ENCODE measurements at regions not wholly inside any gene's neighbourhood (a gene's known extent, or its start where the extent isn't known, plus 50 kb on each side); places are given as distances from the start of the nearest gene placed in this dataset.

GRCh38 chr1:56148326-56149193 lies 430.8 kb downstream of the PLPP3 start:
- Histone ChIP-seq H3K36me3 (ENCODE audit: insufficient read depth, low read length) (no peaks in the 10 kb centered on the region), H4K20me1 (ENCODE audit: insufficient read depth, low read length, poor library complexity, severe bottlenecking) (no peaks in the 10 kb centered on the region), H3K27me3 (ENCODE audit: insufficient read depth, low read length, poor library complexity, severe bottlenecking) (no peaks in the 10 kb centered on the region), H3K4me1 (ENCODE audit: insufficient read depth, low read length, poor library complexity, severe bottlenecking) (no peaks in the 10 kb centered on the region), H2AFZ (ENCODE audit: low read length) (no peak overlapping the region), H3K9me2 (replicated peaks; ENCODE audit: low read depth, low read length) (no peaks in the 10 kb centered on the region), H3K4me2 (ENCODE audit: low read depth, low read length, poor library complexity, severe bottlenecking) (no peak overlapping the region), H3K4me3 (ENCODE audit: low read length, poor library complexity, severe bottlenecking) (no peak overlapping the region), H3K9me3 (ENCODE audit: insufficient read depth, low read depth, low read length) (no peaks in the 10 kb centered on the region), H3K79me2 (ENCODE audit: insufficient read depth, low read length) (no peaks in the 10 kb centered on the region), H3K9ac (ENCODE audit: low read depth, low read length, poor library complexity, severe bottlenecking) (no peak overlapping the region), H3F3A (ENCODE audit: low read depth) (no peaks in the 10 kb centered on the region)
- no peak for TF ChIP-seq EZH2phosphoT487 (IDR thresholded peaks at IDR 0.05; ENCODE audit: borderline replicate concordance)
- TF ChIP-seq CTCF (conservative IDR thresholded peaks at IDR 0.05; ENCODE audit: low read length) = no peak

- Histone ChIP-seq H3K36me3 (ENCODE audit: insufficient read depth, low read length) (no peaks in the 10 kb centered on the region), H4K20me1 (ENCODE audit: insufficient read depth, low read length, poor library complexity, severe bottlenecking) (no peaks in the 10 kb centered on the region), H3F3A (ENCODE audit: low read depth) (no peaks in the 10 kb centered on the region), H3K9ac (ENCODE audit: low read depth, low read length, poor library complexity, severe bottlenecking) (no peak overlapping the region), H3K9me3 (ENCODE audit: insufficient read depth, low read depth, low read length) (no peaks in the 10 kb centered on the region), H3K4me1 (ENCODE audit: insufficient read depth, low read length, poor library complexity, severe bottlenecking) (no peaks in the 10 kb centered on the region), H3K4me2 (ENCODE audit: low read depth, low read length, poor library complexity, severe bottlenecking) (no peak overlapping the region), H3K9me2 (replicated peaks; ENCODE audit: low read depth, low read length) (no peaks in the 10 kb centered on the region), H3K79me2 (ENCODE audit: insufficient read depth, low read length) (no peaks in the 10 kb centered on the region), H2AFZ (ENCODE audit: low read length) (no peak overlapping the region), H3K4me3 (ENCODE audit: low read length, poor library complexity, severe bottlenecking) (no peak overlapping the region), H3K27me3 (ENCODE audit: insufficient read depth, low read length, poor library complexity, severe bottlenecking) (no peaks in the 10 kb centered on the region)
- TF ChIP-seq CTCF (conservative IDR thresholded peaks at IDR 0.05; ENCODE audit: low read length) = no peak
- no peak for TF ChIP-seq EZH2phosphoT487 (IDR thresholded peaks at IDR 0.05; ENCODE audit: borderline replicate concordance)
These were observed 431.9 kb downstream of the PLPP3 start for GRCh38 chr1:56147459-56147858.

GRCh38 chr1:56147034-56147433 lies 432.3 kb downstream of the PLPP3 start:
- Histone ChIP-seq H3K9me2 (replicated peaks; ENCODE audit: low read depth, low read length) (no peaks in the 10 kb centered on the region), H3K27me3 (ENCODE audit: insufficient read depth, low read length, poor library complexity, severe bottlenecking) (no peaks in the 10 kb centered on the region), H3K79me2 (ENCODE audit: insufficient read depth, low read length) (no peaks in the 10 kb centered on the region), H3K9me3 (ENCODE audit: insufficient read depth, low read depth, low read length) (no peaks in the 10 kb centered on the region), H3K4me2 (ENCODE audit: low read depth, low read length, poor library complexity, severe bottlenecking) (no peak overlapping the region), H4K20me1 (ENCODE audit: insufficient read depth, low read length, poor library complexity, severe bottlenecking) (no peaks in the 10 kb centered on the region), H3K4me3 (ENCODE audit: low read length, poor library complexity, severe bottlenecking) (no peak overlapping the region), H3K4me1 (ENCODE audit: insufficient read depth, low read length, poor library complexity, severe bottlenecking) (no peaks in the 10 kb centered on the region), H3K9ac (ENCODE audit: low read depth, low read length, poor library complexity, severe bottlenecking) (no peak overlapping the region), H3F3A (ENCODE audit: low read depth) (no peaks in the 10 kb centered on the region), H2AFZ (ENCODE audit: low read length) (no peak overlapping the region), H3K36me3 (ENCODE audit: insufficient read depth, low read length) (no peaks in the 10 kb centered on the region)
- TF ChIP-seq CTCF (conservative IDR thresholded peaks at IDR 0.05; ENCODE audit: low read length) (no peak), EZH2phosphoT487 (IDR thresholded peaks at IDR 0.05; ENCODE audit: borderline replicate concordance) (no peak)

Data from Loucy (cell line).